ENCODE measurements at regions not wholly inside any gene's neighbourhood (a gene's known extent, or its start where the extent isn't known, plus 50 kb on each side); places are given as distances from the start of the nearest gene placed in this dataset.
A peak's percentile ranks its signal among the peaks of the same experiment; 100 is the strongest.

DNA sequence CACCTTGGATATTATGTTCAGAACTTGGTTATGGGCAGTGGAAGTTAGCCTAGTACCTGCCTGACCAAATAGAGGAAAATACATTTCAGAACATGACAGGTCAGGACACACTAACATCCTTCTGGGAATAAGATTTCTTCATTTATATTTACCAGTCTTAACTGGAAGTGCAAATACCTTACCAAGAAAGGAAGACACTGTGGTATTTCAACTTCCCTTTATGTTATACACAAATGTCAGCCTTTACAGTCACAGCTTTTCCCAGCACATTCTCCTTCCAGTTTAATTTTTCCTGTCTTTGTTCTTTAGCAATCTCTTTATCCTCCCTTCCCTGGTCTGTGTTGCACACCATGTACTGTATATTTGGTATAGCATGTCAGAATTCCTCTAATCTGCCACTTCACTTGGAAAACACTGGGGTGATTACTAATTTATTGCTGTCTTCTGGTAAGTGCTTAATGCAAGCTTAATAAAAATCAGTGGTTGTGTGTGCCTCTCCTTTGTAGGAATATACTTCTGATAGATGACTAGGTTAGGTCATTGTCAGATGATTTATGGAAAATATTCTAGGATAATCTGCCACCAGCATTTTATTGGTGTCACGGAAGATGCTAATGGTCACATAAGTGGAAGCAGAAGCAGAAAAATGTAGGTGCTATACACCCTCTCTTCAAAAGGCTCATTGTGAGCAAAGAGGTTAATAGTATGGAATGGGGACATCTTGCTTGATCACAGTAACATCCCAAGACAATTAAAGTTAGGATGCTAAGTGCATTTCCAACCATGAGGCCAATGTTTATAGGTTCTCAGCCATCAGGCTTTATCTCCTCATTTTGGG is 124.3 kb upstream of the STARD13 start:
- FAIRE-seq: peak; percentile 23

DNA sequence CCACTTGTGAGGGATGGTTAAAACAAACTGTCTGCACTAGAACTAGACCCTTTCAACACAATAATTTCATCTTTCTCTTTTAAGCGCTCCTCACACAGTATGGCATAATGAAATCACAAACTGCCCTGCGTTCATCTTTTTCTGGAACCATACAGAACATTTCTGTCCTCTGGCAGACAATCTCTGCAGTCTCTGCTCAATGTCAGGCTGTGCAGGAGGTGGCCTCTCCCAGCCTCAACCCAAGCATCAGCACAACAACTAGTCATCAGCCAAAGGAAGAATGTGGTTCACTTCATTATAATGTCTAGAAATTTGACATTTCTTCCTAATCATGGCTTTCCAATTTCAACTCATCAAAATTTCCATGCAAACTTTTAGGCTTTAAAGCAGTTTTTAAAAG is 125.1 kb upstream of the STARD13 start:
- Histone ChIP-seq H3K27me3 (ENCODE audit: insufficient read depth, low read length) (no peaks in the 10 kb centered on the region), H3K4me2 (ENCODE audit: low read length) (no peak overlapping the region), H3K36me3 (ENCODE audit: insufficient read depth, low read length) (no peaks in the 10 kb centered on the region), H3K27ac (ENCODE audit: low read depth, low read length) (no peak overlapping the region), H4K20me1 (ENCODE audit: insufficient read depth, low read length) (no peaks in the 10 kb centered on the region), H2AFZ (ENCODE audit: low read depth, low read length) (no peak overlapping the region), H3K9ac (ENCODE audit: low read length) (no peak overlapping the region), H3K9me3 (ENCODE audit: insufficient read depth, low read depth, low read length) (no peaks in the 10 kb centered on the region), H3K4me1 (ENCODE audit: insufficient read depth, low read length) (no peaks in the 10 kb centered on the region), H3K79me2 (ENCODE audit: insufficient read depth, low read length) (no peaks in the 10 kb centered on the region), H3K4me3 (ENCODE audit: insufficient read depth, low read depth, low read length) (no peak overlapping the region)
- Mint-ChIP-seq H3K27me3 (ENCODE audit: low read depth, unreplicated experiment) (no peaks in the 10 kb centered on the region), H3K4me3 (ENCODE audit: unreplicated experiment) (no peak overlapping the region), H3K27ac (ENCODE audit: unreplicated experiment) (no peak overlapping the region), H3K36me3 (ENCODE audit: low read depth, unreplicated experiment) (no peaks in the 10 kb centered on the region), H3K9me3 (ENCODE audit: unreplicated experiment) (no peaks in the 10 kb centered on the region), H3K4me1 (ENCODE audit: low read depth, unreplicated experiment) (peaks cover 3% of the 10 kb centered on the region)
- TF ChIP-seq, protein P1, sequence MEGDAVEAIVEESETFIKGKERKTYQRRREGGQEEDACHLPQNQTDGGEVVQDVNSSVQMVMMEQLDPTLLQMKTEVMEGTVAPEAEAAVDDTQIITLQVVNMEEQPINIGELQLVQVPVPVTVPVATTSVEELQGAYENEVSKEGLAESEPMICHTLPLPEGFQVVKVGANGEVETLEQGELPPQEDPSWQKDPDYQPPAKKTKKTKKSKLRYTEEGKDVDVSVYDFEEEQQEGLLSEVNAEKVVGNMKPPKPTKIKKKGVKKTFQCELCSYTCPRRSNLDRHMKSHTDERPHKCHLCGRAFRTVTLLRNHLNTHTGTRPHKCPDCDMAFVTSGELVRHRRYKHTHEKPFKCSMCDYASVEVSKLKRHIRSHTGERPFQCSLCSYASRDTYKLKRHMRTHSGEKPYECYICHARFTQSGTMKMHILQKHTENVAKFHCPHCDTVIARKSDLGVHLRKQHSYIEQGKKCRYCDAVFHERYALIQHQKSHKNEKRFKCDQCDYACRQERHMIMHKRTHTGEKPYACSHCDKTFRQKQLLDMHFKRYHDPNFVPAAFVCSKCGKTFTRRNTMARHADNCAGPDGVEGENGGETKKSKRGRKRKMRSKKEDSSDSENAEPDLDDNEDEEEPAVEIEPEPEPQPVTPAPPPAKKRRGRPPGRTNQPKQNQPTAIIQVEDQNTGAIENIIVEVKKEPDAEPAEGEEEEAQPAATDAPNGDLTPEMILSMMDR (IDR thresholded peaks at IDR 0.05; ENCODE audit: insufficient read depth, low read depth, low read length): no peak
- no peak for TF ChIP-seq EZH2 (IDR thresholded peaks at IDR 0.05; ENCODE audit: insufficient read depth, low read length)
- FAIRE-seq (no peak), DNase-seq (ENCODE audit: low read depth) (no peak)

More for the DNA sequence above, 124.3 kb upstream of the STARD13 start:
- H3K27ac ChIP-seq (ENCODE audit: low read depth, low read length): no peak overlapping the region
- TF ChIP-seq, protein P1 (IDR thresholded peaks at IDR 0.05; ENCODE audit: insufficient read depth, low read depth, low read length): no peak
- TF ChIP-seq EZH2 (IDR thresholded peaks at IDR 0.05; ENCODE audit: insufficient read depth, low read length): no peak
- no peaks in the 10 kb centered on the region for H3K4me1 ChIP-seq (ENCODE audit: insufficient read depth, low read length)
- H3K9me3 ChIP-seq (ENCODE audit: insufficient read depth, low read depth, low read length): no peaks in the 10 kb centered on the region
- no peak overlapping the region for H3K4me2 ChIP-seq (ENCODE audit: low read length)
- H4K20me1 ChIP-seq (ENCODE audit: insufficient read depth, low read length): no peaks in the 10 kb centered on the region
- Mint-ChIP-seq H3K27ac (ENCODE audit: unreplicated experiment) (no peak overlapping the region), H3K27me3 (ENCODE audit: low read depth, unreplicated experiment) (no peaks in the 10 kb centered on the region), H3K4me3 (ENCODE audit: unreplicated experiment) (no peak overlapping the region), H3K4me1 (ENCODE audit: low read depth, unreplicated experiment) (peaks cover 3% of the 10 kb centered on the region), H3K9me3 (ENCODE audit: unreplicated experiment) (no peaks in the 10 kb centered on the region), H3K36me3 (ENCODE audit: low read depth, unreplicated experiment) (no peaks in the 10 kb centered on the region)
- no peak overlapping the region for H2AFZ ChIP-seq (ENCODE audit: low read depth, low read length)
- no peak overlapping the region for H3K4me3 ChIP-seq (ENCODE audit: insufficient read depth, low read depth, low read length)
- no peaks in the 10 kb centered on the region for H3K79me2 ChIP-seq (ENCODE audit: insufficient read depth, low read length)
- H3K27me3 ChIP-seq (ENCODE audit: insufficient read depth, low read length): no peaks in the 10 kb centered on the region
- no peak for DNase-seq (ENCODE audit: low read depth)
- no peaks in the 10 kb centered on the region for H3K36me3 ChIP-seq (ENCODE audit: insufficient read depth, low read length)
- H3K9ac ChIP-seq (ENCODE audit: low read length): no peak overlapping the region

DNA sequence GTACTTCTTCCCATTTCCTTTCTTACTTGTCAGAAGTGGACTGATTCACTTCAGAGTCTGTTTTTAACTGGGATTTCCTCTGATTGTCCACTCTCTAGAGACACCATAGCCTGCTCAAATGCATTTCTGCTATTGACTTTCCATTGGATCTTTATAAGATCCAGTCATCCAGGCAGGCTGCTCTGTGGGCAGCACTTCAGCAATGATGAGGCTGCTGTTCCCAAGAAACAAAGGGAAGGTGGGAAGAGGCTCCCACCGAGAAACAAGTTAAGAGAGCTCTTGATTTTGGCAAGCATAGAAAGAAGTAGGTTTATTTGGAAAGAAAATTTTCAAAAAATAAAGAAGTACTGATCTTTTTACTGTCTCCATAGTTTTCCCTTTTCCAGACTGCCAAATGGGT is 125.8 kb upstream of the STARD13 start:
- Histone ChIP-seq H3K79me2 (ENCODE audit: insufficient read depth, low read length) (no peaks in the 10 kb centered on the region), H3K9me3 (ENCODE audit: insufficient read depth, low read depth, low read length) (no peaks in the 10 kb centered on the region), H3K36me3 (ENCODE audit: insufficient read depth, low read length) (no peaks in the 10 kb centered on the region), H2AFZ (ENCODE audit: low read depth, low read length) (no peak overlapping the region), H3K27ac (ENCODE audit: low read depth, low read length) (no peak overlapping the region), H3K4me1 (ENCODE audit: insufficient read depth, low read length) (no peaks in the 10 kb centered on the region), H3K27me3 (ENCODE audit: insufficient read depth, low read length) (no peaks in the 10 kb centered on the region), H3K4me2 (ENCODE audit: low read length) (no peak overlapping the region), H3K9ac (ENCODE audit: low read length) (no peak overlapping the region), H4K20me1 (ENCODE audit: insufficient read depth, low read length) (no peaks in the 10 kb centered on the region), H3K4me3 (ENCODE audit: insufficient read depth, low read depth, low read length) (no peak overlapping the region)
- no peak for FAIRE-seq
- H3K36me3 Mint-ChIP-seq (ENCODE audit: low read depth, unreplicated experiment): no peaks in the 10 kb centered on the region
- no peak overlapping the region for H3K27ac Mint-ChIP-seq (ENCODE audit: unreplicated experiment)
- no peak for DNase-seq (ENCODE audit: low read depth)
- H3K4me3 Mint-ChIP-seq (ENCODE audit: unreplicated experiment): no peak overlapping the region
- no peaks in the 10 kb centered on the region for H3K9me3 Mint-ChIP-seq (ENCODE audit: unreplicated experiment)
- peaks cover 6% of the 10 kb centered on the region for H3K4me1 Mint-ChIP-seq (ENCODE audit: low read depth, unreplicated experiment)
- no peak for TF ChIP-seq EZH2 (IDR thresholded peaks at IDR 0.05; ENCODE audit: insufficient read depth, low read length)
- TF ChIP-seq, protein P1 (IDR thresholded peaks at IDR 0.05; ENCODE audit: insufficient read depth, low read depth, low read length): no peak
- H3K27me3 Mint-ChIP-seq (ENCODE audit: low read depth, unreplicated experiment): no peaks in the 10 kb centered on the region
